ENCODE measurements at regions not wholly inside any gene's neighbourhood (a gene's known extent, or its start where the extent isn't known, plus 50 kb on each side); places are given as distances from the start of the nearest gene placed in this dataset.

- no peaks in the 10 kb centered on the region for H3K36me3 ChIP-seq
- no peaks in the 10 kb centered on the region for H3K4me1 ChIP-seq
- no peaks in the 10 kb centered on the region for H3K27me3 ChIP-seq
- in situ Hi-C loops (cut with MboI; ENCODE audit: low sequenced_read_pairs in 4 of 4) (no loop called here), intact Hi-C loops (cut with DNase I; ENCODE audit: low total_unique reads) (no loop called here)
- H3K9me3 ChIP-seq = no peaks in the 10 kb centered on the region
- TF ChIP-seq CTCF (IDR thresholded peaks at IDR 0.05 in 4 of 5, conservative IDR thresholded peaks at IDR 0.05 in 1 of 5) (no peak), POLR2A (IDR thresholded peaks at IDR 0.05) (no peak)
- ATAC-seq (no peak), DNase-seq (no peak)
- H3K27ac ChIP-seq = no peak overlapping the region
- no peak overlapping the region for H3K4me3 ChIP-seq
Measured at GRCh38 chr11:33575311-33575710, 125.3 kb downstream of the C11orf91 start.

- H3K36me3 ChIP-seq = no peaks in the 10 kb centered on the region
- no peak overlapping the region for H3K27ac ChIP-seq
- H3K4me3 ChIP-seq = no peak overlapping the region
- no peaks in the 10 kb centered on the region for H3K27me3 ChIP-seq
- no peaks in the 10 kb centered on the region for H3K4me1 ChIP-seq
- DNase-seq (no peak), ATAC-seq (no peak)
- intact Hi-C loops (cut with DNase I; ENCODE audit: low total_unique reads) (no loop called here), in situ Hi-C loops (cut with MboI; ENCODE audit: low sequenced_read_pairs in 4 of 4) (no loop called here)
- no peaks in the 10 kb centered on the region for H3K9me3 ChIP-seq
- TF ChIP-seq POLR2A (IDR thresholded peaks at IDR 0.05) = no peak
- TF ChIP-seq CTCF (IDR thresholded peaks at IDR 0.05 in 4 of 5, conservative IDR thresholded peaks at IDR 0.05 in 1 of 5) = no peak
Measured at GRCh38 chr11:33574331-33574730, 126.3 kb downstream of the C11orf91 start.

GRCh38 chr11:33569333-33569732 is 131.3 kb downstream of the C11orf91 start:
- H3K27ac ChIP-seq = no peak overlapping the region
- H3K36me3 ChIP-seq = no peaks in the 10 kb centered on the region
- H3K4me3 ChIP-seq = no peak overlapping the region
- ATAC-seq = no peak
- TF ChIP-seq POLR2A (IDR thresholded peaks at IDR 0.05) (no peak), CTCF (IDR thresholded peaks at IDR 0.05 in 4 of 5, conservative IDR thresholded peaks at IDR 0.05 in 1 of 5) (no peak)
- H3K9me3 ChIP-seq = no peaks in the 10 kb centered on the region
- DNase-seq = no peak
- in situ Hi-C loops (cut with MboI; ENCODE audit: low sequenced_read_pairs in 4 of 4) (no loop called here), intact Hi-C loops (cut with DNase I; ENCODE audit: low total_unique reads) (no loop called here)
- no peaks in the 10 kb centered on the region for H3K4me1 ChIP-seq
- no peaks in the 10 kb centered on the region for H3K27me3 ChIP-seq

- no peaks in the 10 kb centered on the region for H3K9me3 ChIP-seq
- DNase-seq (no peak), ATAC-seq (no peak)
- no peaks in the 10 kb centered on the region for H3K36me3 ChIP-seq
- TF ChIP-seq CTCF (IDR thresholded peaks at IDR 0.05 in 4 of 5, conservative IDR thresholded peaks at IDR 0.05 in 1 of 5) (no peak), POLR2A (IDR thresholded peaks at IDR 0.05) (no peak)
- H3K4me3 ChIP-seq = no peak overlapping the region
- intact Hi-C loops (cut with DNase I; ENCODE audit: low total_unique reads) (no loop called here), in situ Hi-C loops (cut with MboI; ENCODE audit: low sequenced_read_pairs in 4 of 4) (no loop called here)
- H3K27ac ChIP-seq = no peak overlapping the region
- no peaks in the 10 kb centered on the region for H3K27me3 ChIP-seq
- H3K4me1 ChIP-seq = no peaks in the 10 kb centered on the region
Measured at GRCh38 chr11:33567004-33567403, 133.6 kb downstream of the C11orf91 start.

- in situ Hi-C loops (cut with MboI; ENCODE audit: low sequenced_read_pairs in 4 of 4) = no loop called here
- H3K27me3 ChIP-seq = no peaks in the 10 kb centered on the region
- no peaks in the 10 kb centered on the region for H3K9me3 ChIP-seq
- no peak for ATAC-seq
- H3K4me1 ChIP-seq = no peaks in the 10 kb centered on the region
- no peak overlapping the region for H3K4me3 ChIP-seq
- intact Hi-C loops (cut with DNase I; ENCODE audit: low total_unique reads) = no loop called here
- no peaks in the 10 kb centered on the region for H3K36me3 ChIP-seq
- TF ChIP-seq POLR2A (IDR thresholded peaks at IDR 0.05) (no peak), CTCF (IDR thresholded peaks at IDR 0.05 in 4 of 5, conservative IDR thresholded peaks at IDR 0.05 in 1 of 5) (no peak)
- H3K27ac ChIP-seq = no peak overlapping the region
- DNase-seq = no peak
Measured at GRCh38 chr11:33564856-33565453, 135.7 kb downstream of the C11orf91 start.

Data from gastrocnemius medialis (tissue), 4 donors.